H1 (cell line): ENCODE measurements at regions not wholly inside any gene's neighbourhood (a gene's known extent, or its start where the extent isn't known, plus 50 kb on each side); places are given as distances from the start of the nearest gene placed in this dataset.

Experiments used
- CHD1 ChIP-seq: IDR thresholded peaks from 2 replicates; pipeline ENCODE4 v1.6.1; 2012; ENCODE audit warnings: low read depth, low read length, improper control_type of control experiment
- CREB1 ChIP-seq: IDR thresholded peaks from 2 replicates; pipeline ENCODE4 v1.6.1; 2012; ENCODE audit warnings: inconsistent platforms
- CTCF ChIP-seq, 3 experiments: IDR thresholded peaks; 1 replicate in 2 of 3; 2 replicates in 1 of 3; pipeline versions ENCODE4 v1.5.1 to v1.6.1; 2011; ENCODE audit warnings: low read length in 3 of 3, mild to moderate bottlenecking in 3 of 3, inconsistent platforms in 2 of 3, low read depth in 1 of 3, moderate library complexity in 1 of 3; ENCODE audit not compliant: insufficient read depth in 1 of 3; ENCODE audit errors: control extremely low read depth in 1 of 3
- NRF1 ChIP-seq: IDR thresholded peaks from 2 replicates; pipeline ENCODE4 v1.6.1; 2011; ENCODE audit warnings: mild to moderate bottlenecking, low read depth, low read length, improper control_type of control experiment

GRCh38 chr16:77112746-77113145, 78.2 kb upstream of the MON1B start (continued):
- no peak for TF ChIP-seq CTCF (IDR thresholded peaks at IDR 0.05; ENCODE audit: control extremely low read depth in 1 of 3, insufficient read depth in 1 of 3, low read depth in 1 of 3, low read length in 3 of 3)
- TF ChIP-seq CREB1 = no peak
- TF ChIP-seq CHD1 = no peak
- TF ChIP-seq NRF1 = no peak
- TF ChIP-seq, all 59 proteins: peak for 0
